WTC11 (cell line): ENCODE measurements at regions not wholly inside any gene's neighbourhood (a gene's known extent, or its start where the extent isn't known, plus 50 kb on each side); places are given as distances from the start of the nearest gene placed in this dataset.

Experiments used
- ATAC-seq: fragments of 200-7000 bp; cut with Tn5 transposase; 2 replicates; pipeline ENCODE4 v1.10.0; 2021; ENCODE audit warnings: mild to moderate bottlenecking, moderate library complexity
- CTCF ChIA-PET: fragments of 300-600 bp; sonication (Branson Sonifier 250); formaldehyde crosslinking; loops from one replicate; lab custom pipeline; 2021; ENCODE audit warnings: antibody characterized with exemption; lab: Charles Lee
- POLR2A ChIA-PET: fragments of 350-600 bp; sonication (Branson Sonifier 250); formaldehyde crosslinking; loops from one replicate; lab custom pipeline; 2021; ENCODE audit warnings: antibody characterized with exemption; lab: Charles Lee
- DNase-seq: peaks from one replicate; pipeline ENCODE4 v3.0.0; 2021; ENCODE audit warnings: low spot score
- H3K27ac Mint-ChIP-seq: 2 replicates; pipeline ENCODE4 v1.8.0; 2021; ENCODE audit warnings: mixed read lengths
- H3K27me3 Mint-ChIP-seq: 2 replicates; pipeline ENCODE4 v1.8.0; 2021; ENCODE audit warnings: low read depth, mild to moderate bottlenecking, moderate library complexity, mixed read lengths
- H3K36me3 Mint-ChIP-seq: 2 replicates; pipeline ENCODE4 v1.8.0; 2021; ENCODE audit warnings: mixed read lengths
- H3K4me1 Mint-ChIP-seq: 2 replicates; pipeline ENCODE4 v1.8.0; 2022; ENCODE audit warnings: mixed read lengths
- H3K4me3 Mint-ChIP-seq: 2 replicates; pipeline ENCODE4 v1.8.0; 2021; ENCODE audit warnings: mild to moderate bottlenecking, moderate library complexity, mixed read lengths
- H3K9me3 Mint-ChIP-seq: 2 replicates; pipeline ENCODE4 v1.8.0; 2021; ENCODE audit warnings: mixed read lengths
- AR ChIP-seq: fragments of 250-450 bp; sonication (Bioruptor Pico); IDR thresholded peaks from 2 replicates; pipeline ENCODE4 v1.9.0; 2021; ENCODE audit warnings: mild to moderate bottlenecking
- ELF4 ChIP-seq: sonication (generic); formaldehyde crosslinking; IDR thresholded peaks from 2 replicates; pipeline ENCODE4 v1.8.1; 2022; ENCODE audit warnings: low read depth, mild to moderate bottlenecking, moderate library complexity, missing genetic modification reagents
- EMX1 ChIP-seq: fragments of 250-450 bp; sonication (Bioruptor Pico); IDR thresholded peaks from 2 replicates; pipeline ENCODE4 v1.8.0; 2021; ENCODE audit warnings: mild to moderate bottlenecking
- JUN ChIP-seq: sonication (generic); formaldehyde crosslinking; IDR thresholded peaks from 2 replicates; pipeline ENCODE4 v1.8.0; 2023; ENCODE audit warnings: mild to moderate bottlenecking, missing genetic modification reagents
- NFATC4 ChIP-seq: fragments of 250-450 bp; sonication (Bioruptor Pico); IDR thresholded peaks from 2 replicates; pipeline ENCODE4 v1.9.0; 2021; ENCODE audit warnings: mild to moderate bottlenecking
- NFYB ChIP-seq: sonication (generic); formaldehyde crosslinking; conservative IDR thresholded peaks from 2 replicates; pipeline ENCODE4 v1.8.0; 2022; ENCODE audit warnings: low read depth, missing genetic modification reagents
- NR3C1 ChIP-seq: sonication (generic); formaldehyde crosslinking; conservative IDR thresholded peaks from 2 replicates; pipeline ENCODE4 v1.8.1; 2023; ENCODE audit warnings: low read depth, mild to moderate bottlenecking, missing genetic modification reagents
- PRRX2 ChIP-seq: fragments of 250-450 bp; sonication (Bioruptor Pico); IDR thresholded peaks from 2 replicates; pipeline ENCODE4 v1.8.0; 2021; ENCODE audit warnings: mild to moderate bottlenecking
- RORB ChIP-seq: fragments of 250-450 bp; sonication (Bioruptor Pico); IDR thresholded peaks from 2 replicates; pipeline ENCODE4 v1.9.0; 2021; ENCODE audit warnings: mild to moderate bottlenecking
- SP1 ChIP-seq: sonication (generic); formaldehyde crosslinking; conservative IDR thresholded peaks from 2 replicates; pipeline ENCODE4 v1.8.1; 2022; ENCODE audit warnings: missing genetic modification reagents
- TEAD4 ChIP-seq: sonication (generic); formaldehyde crosslinking; IDR thresholded peaks from 2 replicates; pipeline ENCODE4 v1.8.0; 2022; ENCODE audit warnings: mild to moderate bottlenecking, missing genetic modification reagents
- TP53 ChIP-seq: sonication (generic); formaldehyde crosslinking; IDR thresholded peaks from 2 replicates; pipeline ENCODE4 v1.8.1; 2023; ENCODE audit warnings: mild to moderate bottlenecking, missing genetic modification reagents
- ZBTB43 ChIP-seq: sonication (generic); formaldehyde crosslinking; IDR thresholded peaks from 2 replicates; pipeline ENCODE4 v1.8.1; 2023; ENCODE audit warnings: mild to moderate bottlenecking, missing genetic modification reagents
- ZNF671 ChIP-seq: fragments of 250-450 bp; sonication (Bioruptor Pico); IDR thresholded peaks from 2 replicates; pipeline ENCODE4 v1.8.0; 2021; ENCODE audit warnings: mild to moderate bottlenecking
- TF ChIP-seq, protein P1 (sequence below): sonication (generic); formaldehyde crosslinking; IDR thresholded peaks from 2 replicates; pipeline ENCODE4 v1.8.0; 2023; ENCODE audit warnings: missing genetic modification reagents
- TF ChIP-seq, protein P2 (sequence below): sonication (generic); formaldehyde crosslinking; IDR thresholded peaks from 2 replicates; pipeline ENCODE4 v1.8.1; 2022; ENCODE audit warnings: mild to moderate bottlenecking, missing genetic modification reagents, moderate library complexity, borderline replicate concordance
- TF ChIP-seq, protein P3 (sequence below): sonication (generic); formaldehyde crosslinking; IDR thresholded peaks from 2 replicates; pipeline ENCODE4 v1.8.0; 2022; ENCODE audit warnings: mild to moderate bottlenecking, missing genetic modification reagents
- TF ChIP-seq, protein P4 (sequence below): fragments of 250-450 bp; sonication (Bioruptor Pico); IDR thresholded peaks from 2 replicates; pipeline ENCODE4 v1.9.0; 2021; ENCODE audit warnings: mild to moderate bottlenecking
- TF ChIP-seq, protein P5 (sequence below): sonication (generic); formaldehyde crosslinking; IDR thresholded peaks from 2 replicates; pipeline ENCODE4 v1.8.1; 2022; ENCODE audit warnings: missing genetic modification reagents, borderline replicate concordance
- TF ChIP-seq, protein P6 (sequence below): sonication (generic); formaldehyde crosslinking; IDR thresholded peaks from 2 replicates; pipeline ENCODE4 v1.8.1; 2023; ENCODE audit warnings: mild to moderate bottlenecking, missing genetic modification reagents, moderate library complexity

DNA sequence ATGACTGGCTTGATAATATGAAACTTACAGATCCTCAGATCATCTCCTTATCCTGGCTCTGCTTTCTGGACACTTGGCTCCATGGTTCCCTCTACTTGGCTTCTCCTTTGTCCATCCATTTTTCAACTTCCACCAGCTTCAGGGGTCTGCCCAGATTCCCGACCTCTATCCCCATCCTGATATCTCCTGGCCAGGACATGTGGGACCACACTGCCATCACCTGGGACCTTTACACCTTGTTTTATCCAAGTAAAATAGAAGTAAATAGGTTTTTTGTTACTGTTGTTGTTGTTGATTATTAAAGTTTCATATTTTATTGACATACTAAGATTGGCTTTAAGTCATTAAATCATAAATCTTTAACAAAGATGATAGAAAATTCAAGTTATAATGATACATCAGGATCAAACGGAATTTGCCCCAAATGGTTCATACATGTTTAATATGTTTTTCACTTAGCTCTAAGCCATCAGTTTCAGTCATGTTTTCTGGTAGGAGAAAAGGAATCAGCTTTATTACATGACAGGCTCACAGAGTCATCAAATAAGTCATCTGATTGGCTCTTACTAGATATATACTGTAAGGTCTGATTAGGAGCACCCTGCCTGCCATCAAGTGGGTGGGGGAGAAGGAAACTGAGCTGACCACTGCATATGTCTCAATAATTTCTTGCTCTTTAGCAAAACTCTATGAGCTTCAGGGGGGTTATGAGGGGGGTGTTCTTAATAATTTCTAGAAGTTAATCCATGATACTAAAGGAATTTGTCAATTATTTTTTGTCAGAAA, 111.5 kb upstream of the AHR start:
- TF ChIP-seq AR (CRISPR knock-in tag) (no peak), EMX1 (CRISPR knock-in tag) (no peak)
- TF ChIP-seq, protein P1, sequence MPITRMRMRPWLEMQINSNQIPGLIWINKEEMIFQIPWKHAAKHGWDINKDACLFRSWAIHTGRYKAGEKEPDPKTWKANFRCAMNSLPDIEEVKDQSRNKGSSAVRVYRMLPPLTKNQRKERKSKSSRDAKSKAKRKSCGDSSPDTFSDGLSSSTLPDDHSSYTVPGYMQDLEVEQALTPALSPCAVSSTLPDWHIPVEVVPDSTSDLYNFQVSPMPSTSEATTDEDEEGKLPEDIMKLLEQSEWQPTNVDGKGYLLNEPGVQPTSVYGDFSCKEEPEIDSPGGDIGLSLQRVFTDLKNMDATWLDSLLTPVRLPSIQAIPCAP (CRISPR knock-in tag), result no peak
- no peaks in the 10 kb centered on the region for H3K9me3 Mint-ChIP-seq
- ATAC-seq (peak; percentile 34; the same call in 1 of the 2 replicates), DNase-seq (no peak)
- H3K36me3 Mint-ChIP-seq, result no peaks in the 10 kb centered on the region
- ChIA-PET CTCF (interaction anchor here (0.7 to 1.2 kb wide), 3 partner anchors 115 to 1997 kb away, joined by 3 to 5 read pairs (median 5); no protein-coding TSS in a partner anchor), POLR2A (no interaction called here)
- no peak overlapping the region for H3K4me3 Mint-ChIP-seq
- peaks cover 3% of the 10 kb centered on the region; the same call in 1 of the 2 replicates for H3K4me1 Mint-ChIP-seq
- H3K27me3 Mint-ChIP-seq, result no peaks in the 10 kb centered on the region
- H3K27ac Mint-ChIP-seq, result no peak overlapping the region

GRCh38 chr7:17194656-17195055, 103.8 kb upstream of the AHR start:
- H3K9me3 Mint-ChIP-seq, result no peaks in the 10 kb centered on the region
- CTCF ChIA-PET, result no interaction called here
- TF ChIP-seq PRRX2 (no peak), NR3C1 (CRISPR knock-in tag) (no peak), NFATC4 (CRISPR knock-in tag) (no peak), TEAD4 (CRISPR knock-in tag) (no peak), ZBTB43 (CRISPR knock-in tag) (no peak)
- TF ChIP-seq, protein P2, sequence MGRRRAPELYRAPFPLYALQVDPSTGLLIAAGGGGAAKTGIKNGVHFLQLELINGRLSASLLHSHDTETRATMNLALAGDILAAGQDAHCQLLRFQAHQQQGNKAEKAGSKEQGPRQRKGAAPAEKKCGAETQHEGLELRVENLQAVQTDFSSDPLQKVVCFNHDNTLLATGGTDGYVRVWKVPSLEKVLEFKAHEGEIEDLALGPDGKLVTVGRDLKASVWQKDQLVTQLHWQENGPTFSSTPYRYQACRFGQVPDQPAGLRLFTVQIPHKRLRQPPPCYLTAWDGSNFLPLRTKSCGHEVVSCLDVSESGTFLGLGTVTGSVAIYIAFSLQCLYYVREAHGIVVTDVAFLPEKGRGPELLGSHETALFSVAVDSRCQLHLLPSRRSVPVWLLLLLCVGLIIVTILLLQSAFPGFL (CRISPR knock-in tag), result no peak
- TF ChIP-seq, protein P3, sequence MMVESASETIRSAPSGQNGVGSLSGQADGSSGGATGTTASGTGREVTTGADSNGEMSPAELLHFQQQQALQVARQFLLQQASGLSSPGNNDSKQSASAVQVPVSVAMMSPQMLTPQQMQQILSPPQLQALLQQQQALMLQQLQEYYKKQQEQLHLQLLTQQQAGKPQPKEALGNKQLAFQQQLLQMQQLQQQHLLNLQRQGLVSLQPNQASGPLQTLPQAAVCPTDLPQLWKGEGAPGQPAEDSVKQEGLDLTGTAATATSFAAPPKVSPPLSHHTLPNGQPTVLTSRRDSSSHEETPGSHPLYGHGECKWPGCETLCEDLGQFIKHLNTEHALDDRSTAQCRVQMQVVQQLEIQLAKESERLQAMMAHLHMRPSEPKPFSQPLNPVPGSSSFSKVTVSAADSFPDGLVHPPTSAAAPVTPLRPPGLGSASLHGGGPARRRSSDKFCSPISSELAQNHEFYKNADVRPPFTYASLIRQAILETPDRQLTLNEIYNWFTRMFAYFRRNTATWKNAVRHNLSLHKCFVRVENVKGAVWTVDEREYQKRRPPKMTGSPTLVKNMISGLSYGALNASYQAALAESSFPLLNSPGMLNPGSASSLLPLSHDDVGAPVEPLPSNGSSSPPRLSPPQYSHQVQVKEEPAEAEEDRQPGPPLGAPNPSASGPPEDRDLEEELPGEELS, result no peak
- H3K4me1 Mint-ChIP-seq, result peaks cover 3% of the 10 kb centered on the region; the same call in 1 of the 2 replicates
- ATAC-seq, result no peak
- no peak overlapping the region for H3K27ac Mint-ChIP-seq
- no peaks in the 10 kb centered on the region for H3K27me3 Mint-ChIP-seq
- DNase-seq, result no peak
- no peaks in the 10 kb centered on the region for H3K36me3 Mint-ChIP-seq
- no peak overlapping the region for H3K4me3 Mint-ChIP-seq
- POLR2A ChIA-PET, result no interaction called here

DNA sequence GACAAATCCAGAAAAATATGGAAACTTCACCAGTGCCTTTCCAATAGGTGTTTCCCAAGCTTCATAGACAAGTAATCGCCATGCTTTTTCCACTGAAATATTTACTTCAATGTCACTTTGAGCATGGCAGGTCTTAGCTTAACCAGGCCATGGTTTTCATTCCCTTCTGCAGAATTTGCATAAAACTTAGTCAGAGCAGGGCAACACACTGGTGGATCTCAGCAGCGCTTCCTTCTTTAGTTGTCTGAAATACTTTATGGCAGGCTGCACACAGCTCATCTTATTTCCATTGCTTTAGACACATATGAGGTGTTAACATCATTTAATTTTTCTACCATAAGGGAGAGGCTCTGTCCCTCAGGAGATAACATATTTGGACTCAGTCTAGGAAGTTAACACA, 102.9 kb upstream of the AHR start:
- TF ChIP-seq JUN (CRISPR knock-in tag), result no peak
- TF ChIP-seq, protein P4, sequence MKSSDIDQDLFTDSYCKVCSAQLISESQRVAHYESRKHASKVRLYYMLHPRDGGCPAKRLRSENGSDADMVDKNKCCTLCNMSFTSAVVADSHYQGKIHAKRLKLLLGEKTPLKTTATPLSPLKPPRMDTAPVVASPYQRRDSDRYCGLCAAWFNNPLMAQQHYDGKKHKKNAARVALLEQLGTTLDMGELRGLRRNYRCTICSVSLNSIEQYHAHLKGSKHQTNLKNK (CRISPR knock-in tag), result no peak
- no peak for TF ChIP-seq ZNF671 (CRISPR knock-in tag)
- TF ChIP-seq, protein P5, sequence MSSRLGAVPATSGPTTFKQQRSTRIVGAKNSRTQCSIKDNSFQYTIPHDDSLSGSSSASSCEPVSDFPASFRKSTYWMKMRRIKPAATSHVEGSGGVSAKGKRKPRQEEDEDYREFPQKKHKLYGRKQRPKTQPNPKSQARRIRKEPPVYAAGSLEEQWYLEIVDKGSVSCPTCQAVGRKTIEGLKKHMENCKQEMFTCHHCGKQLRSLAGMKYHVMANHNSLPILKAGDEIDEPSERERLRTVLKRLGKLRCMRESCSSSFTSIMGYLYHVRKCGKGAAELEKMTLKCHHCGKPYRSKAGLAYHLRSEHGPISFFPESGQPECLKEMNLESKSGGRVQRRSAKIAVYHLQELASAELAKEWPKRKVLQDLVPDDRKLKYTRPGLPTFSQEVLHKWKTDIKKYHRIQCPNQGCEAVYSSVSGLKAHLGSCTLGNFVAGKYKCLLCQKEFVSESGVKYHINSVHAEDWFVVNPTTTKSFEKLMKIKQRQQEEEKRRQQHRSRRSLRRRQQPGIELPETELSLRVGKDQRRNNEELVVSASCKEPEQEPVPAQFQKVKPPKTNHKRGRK (CRISPR knock-in tag), result no peak
- TF ChIP-seq RORB (CRISPR knock-in tag), result no peak
- TF ChIP-seq SP1 (CRISPR knock-in tag), result no peak
- no peak for TF ChIP-seq NFYB (CRISPR knock-in tag)
- TF ChIP-seq TP53 (CRISPR knock-in tag), result no peak
- TF ChIP-seq, protein P6, sequence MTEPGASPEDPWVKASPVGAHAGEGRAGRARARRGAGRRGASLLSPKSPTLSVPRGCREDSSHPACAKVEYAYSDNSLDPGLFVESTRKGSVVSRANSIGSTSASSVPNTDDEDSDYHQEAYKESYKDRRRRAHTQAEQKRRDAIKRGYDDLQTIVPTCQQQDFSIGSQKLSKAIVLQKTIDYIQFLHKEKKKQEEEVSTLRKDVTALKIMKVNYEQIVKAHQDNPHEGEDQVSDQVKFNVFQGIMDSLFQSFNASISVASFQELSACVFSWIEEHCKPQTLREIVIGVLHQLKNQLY (CRISPR knock-in tag), result no peak
- no peak for TF ChIP-seq ELF4
- Mint-ChIP-seq H3K27me3 (no peaks in the 10 kb centered on the region), H3K4me3 (no peak overlapping the region), H3K27ac (no peak overlapping the region), H3K9me3 (no peaks in the 10 kb centered on the region), H3K36me3 (no peaks in the 10 kb centered on the region), H3K4me1 (peaks cover 3% of the 10 kb centered on the region; the same call in 1 of the 2 replicates)
- DNase-seq (no peak), ATAC-seq (no peak)
- CTCF ChIA-PET, result no interaction called here
- POLR2A ChIA-PET, result no interaction called here
